GM13976 (cell line): ENCODE measurements at regions not wholly inside any gene's neighbourhood (a gene's known extent, or its start where the extent isn't known, plus 50 kb on each side); places are given as distances from the start of the nearest gene placed in this dataset.

Experiments used
- DNase-seq: peaks from one replicate; pipeline ENCODE4 v3.0.0; 2012; ENCODE audit warnings: low spot score
- in situ Hi-C: fragments of 300-500 bp; cut with MboI; formaldehyde crosslinking; loops from one replicate; pipeline ENCODE4 v1.12.0; 2022; ENCODE audit warnings: low sequenced_read_pairs, mixed read lengths, inconsistent platforms; ENCODE audit not compliant: unreplicated experiment
- TF ChIP-seq, protein P1 (sequence below): IDR thresholded peaks from 2 replicates; pipeline ENCODE4 v1.5.1; 2012; ENCODE audit warnings: borderline replicate concordance, mild to moderate bottlenecking; ENCODE audit not compliant: insufficient read depth; ENCODE audit errors: extremely low read depth, missing control alignments, control extremely low read depth

DNA sequence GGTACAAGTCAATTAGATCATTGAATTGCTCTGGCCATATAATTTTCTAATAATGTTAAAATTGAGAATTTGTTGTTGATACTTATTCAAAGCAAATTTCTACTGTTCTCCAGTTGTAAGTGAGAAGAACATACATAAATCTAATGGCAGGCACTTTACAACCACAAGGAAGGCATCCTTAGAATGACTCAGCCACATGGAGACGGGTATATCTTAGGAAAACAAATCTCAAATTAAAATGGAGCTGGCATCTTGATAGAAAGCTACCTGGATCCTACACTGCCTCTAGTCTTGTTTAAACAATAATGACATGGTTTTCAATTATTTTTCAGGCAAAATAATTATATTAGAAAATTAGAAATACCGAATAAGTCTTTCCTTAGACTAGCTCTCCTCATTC, 1183.7 kb upstream of the SORCS1 start:
- in situ Hi-C loops = no loop called here

DNA sequence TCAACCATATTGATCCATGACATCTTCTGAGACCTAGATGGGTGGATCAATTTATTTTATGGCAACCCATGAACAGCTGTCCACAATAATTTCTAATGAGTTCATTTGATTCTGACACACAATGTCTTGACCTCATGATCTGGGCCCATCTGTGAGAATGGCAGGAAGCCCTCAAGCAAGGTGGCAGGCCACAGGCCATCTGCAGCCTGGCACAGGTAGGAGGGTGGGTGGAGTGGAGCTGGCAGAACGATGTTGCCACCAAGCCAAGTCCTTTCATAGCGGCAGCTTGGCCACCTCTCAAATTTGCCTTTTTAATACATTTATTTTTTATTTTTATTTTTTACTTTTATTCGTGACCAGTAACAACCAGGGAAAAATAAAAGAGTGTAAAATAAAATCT, 1181.6 kb upstream of the SORCS1 start:
- in situ Hi-C loops = no loop called here
- TF ChIP-seq, protein P1, sequence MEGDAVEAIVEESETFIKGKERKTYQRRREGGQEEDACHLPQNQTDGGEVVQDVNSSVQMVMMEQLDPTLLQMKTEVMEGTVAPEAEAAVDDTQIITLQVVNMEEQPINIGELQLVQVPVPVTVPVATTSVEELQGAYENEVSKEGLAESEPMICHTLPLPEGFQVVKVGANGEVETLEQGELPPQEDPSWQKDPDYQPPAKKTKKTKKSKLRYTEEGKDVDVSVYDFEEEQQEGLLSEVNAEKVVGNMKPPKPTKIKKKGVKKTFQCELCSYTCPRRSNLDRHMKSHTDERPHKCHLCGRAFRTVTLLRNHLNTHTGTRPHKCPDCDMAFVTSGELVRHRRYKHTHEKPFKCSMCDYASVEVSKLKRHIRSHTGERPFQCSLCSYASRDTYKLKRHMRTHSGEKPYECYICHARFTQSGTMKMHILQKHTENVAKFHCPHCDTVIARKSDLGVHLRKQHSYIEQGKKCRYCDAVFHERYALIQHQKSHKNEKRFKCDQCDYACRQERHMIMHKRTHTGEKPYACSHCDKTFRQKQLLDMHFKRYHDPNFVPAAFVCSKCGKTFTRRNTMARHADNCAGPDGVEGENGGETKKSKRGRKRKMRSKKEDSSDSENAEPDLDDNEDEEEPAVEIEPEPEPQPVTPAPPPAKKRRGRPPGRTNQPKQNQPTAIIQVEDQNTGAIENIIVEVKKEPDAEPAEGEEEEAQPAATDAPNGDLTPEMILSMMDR = no peak
- DNase-seq = no peak

More for the DNA sequence above, 1183.7 kb upstream of the SORCS1 start:
- TF ChIP-seq, protein P1 = no peak
- DNase-seq = no peak

DNA sequence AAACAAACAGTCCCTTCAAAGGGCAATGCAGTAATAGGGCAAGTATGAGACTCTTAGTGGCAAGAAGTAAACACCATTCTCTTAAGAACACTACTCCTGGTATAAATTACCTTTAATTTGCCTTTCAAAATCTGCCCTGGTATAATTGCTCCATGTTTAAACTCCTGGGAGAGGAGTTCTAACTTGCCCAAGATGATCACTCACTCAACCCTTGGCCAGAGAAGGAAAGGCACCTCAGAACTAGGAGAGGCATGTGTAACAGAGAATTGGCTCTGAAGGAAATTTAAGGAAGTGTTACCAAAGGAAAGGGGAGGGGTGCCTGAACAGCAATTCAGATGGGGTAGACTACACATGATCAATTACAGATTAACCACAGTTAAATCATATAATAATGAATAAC, 1173.6 kb upstream of the SORCS1 start:
- TF ChIP-seq, protein P1 = no peak
- in situ Hi-C loops = no loop called here

DNA sequence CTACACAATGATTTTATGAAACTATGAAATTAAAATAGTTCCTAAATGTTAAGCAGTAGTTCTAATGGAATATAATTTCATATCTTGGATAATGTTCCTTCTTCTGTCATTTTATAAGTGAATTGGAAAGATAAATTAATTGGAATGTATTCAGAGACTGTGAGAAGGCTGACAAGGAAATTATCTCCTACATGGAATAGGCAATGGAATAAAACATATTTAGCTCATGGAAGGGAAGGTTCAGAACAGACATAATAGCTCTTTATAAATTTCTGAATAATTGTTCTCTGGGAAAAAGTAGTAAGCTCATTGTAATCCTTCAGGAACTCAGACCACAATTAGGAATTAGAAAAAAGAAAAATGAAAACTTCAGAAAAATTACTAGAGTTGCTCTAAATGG, 1172.3 kb upstream of the SORCS1 start:
- TF ChIP-seq, protein P1 = no peak
- DNase-seq = no peak
- in situ Hi-C loops = no loop called here

More for the DNA sequence above, 1173.6 kb upstream of the SORCS1 start:
- no peak for DNase-seq

DNA sequence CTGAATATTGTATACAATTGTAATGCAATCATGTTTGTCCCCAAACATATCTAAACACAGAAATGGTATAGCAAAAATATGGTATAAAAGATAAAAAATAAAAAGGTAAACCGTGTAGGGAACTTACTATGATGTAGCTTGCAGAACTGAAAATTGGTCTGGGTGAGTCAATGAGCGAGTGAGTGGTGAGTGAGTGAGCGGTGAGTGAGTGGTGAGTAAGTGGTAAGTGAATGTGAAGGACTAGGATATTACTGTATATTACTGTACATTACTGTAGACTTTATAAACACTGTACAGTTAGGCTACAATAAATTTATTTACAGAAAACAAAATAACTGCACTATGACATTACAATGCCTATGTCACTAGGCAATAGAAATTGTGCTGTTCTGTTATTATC, 1163.2 kb upstream of the SORCS1 start:
- in situ Hi-C loops = no loop called here
- TF ChIP-seq, protein P1 = no peak
- DNase-seq = no peak

DNA sequence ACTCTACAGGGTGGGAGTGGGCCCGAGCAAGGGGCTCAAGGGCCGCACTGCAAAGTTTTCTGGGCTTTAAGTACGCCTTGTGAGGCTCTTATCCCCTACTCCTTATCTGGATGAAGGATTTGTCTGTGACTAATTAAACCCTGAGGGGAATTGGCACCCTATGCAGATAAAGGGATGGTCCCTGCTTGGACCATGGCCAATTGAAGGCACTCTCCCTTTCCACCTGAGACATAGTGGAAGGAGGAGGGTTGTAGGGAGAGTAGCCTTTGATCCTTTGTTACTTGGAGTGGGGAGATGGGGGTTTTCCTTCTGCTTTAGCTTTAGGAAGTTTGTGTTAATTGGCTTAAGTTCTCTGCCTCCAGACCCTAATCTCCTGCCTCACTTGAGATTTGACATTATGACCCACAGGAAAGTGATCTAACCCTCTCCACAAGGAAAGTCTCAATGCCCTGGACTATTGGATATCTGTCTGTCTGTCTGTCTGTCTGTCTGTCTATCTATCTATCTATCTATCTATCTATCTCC, 1158.8 kb upstream of the SORCS1 start:
- in situ Hi-C loops = no loop called here
- TF ChIP-seq, protein P1 = no peak
- no peak for DNase-seq
